ENCODE measurements at regions not wholly inside any gene's neighbourhood (a gene's known extent, or its start where the extent isn't known, plus 50 kb on each side); places are given as distances from the start of the nearest gene placed in this dataset.

GRCh38 chr16:8175411-8175810 is 414.9 kb downstream of the TMEM114 start:
- POLR2A ChIA-PET: no interaction called here
- Mint-ChIP-seq H3K9me3 (peaks cover 6% of the 10 kb centered on the region), H3K27me3 (no peaks in the 10 kb centered on the region), H3K4me3 (no peak overlapping the region), H3K36me3 (ENCODE audit: low read depth) (no peaks in the 10 kb centered on the region), H3K4me1 (no peaks in the 10 kb centered on the region), H3K27ac (no peak overlapping the region)
- no peak for DNase-seq
- CTCF ChIA-PET: interaction anchor here (1.6 kb wide), 1 partner anchor 29 kb away, joined by 3 read pairs; no protein-coding TSS in a partner anchor

GRCh38 chr16:8173111-8173644 is 417.1 kb downstream of the TMEM114 start:
- no peak overlapping the region for H3K27ac Mint-ChIP-seq
- CTCF ChIA-PET: interaction anchor here (0.7 kb wide), 1 partner anchor 22 kb away, joined by 3 read pairs; no protein-coding TSS in a partner anchor
- POLR2A ChIA-PET: no interaction called here

GRCh38 chr16:8172551-8172950 is 417.8 kb downstream of the TMEM114 start:
- peaks cover 11% of the 10 kb centered on the region for H3K9me3 Mint-ChIP-seq
- no peaks in the 10 kb centered on the region for H3K27me3 Mint-ChIP-seq
- no peak for DNase-seq
- ChIA-PET CTCF (interaction anchor here (0.7 kb wide), 1 partner anchor 22 kb away, joined by 3 read pairs; no protein-coding TSS in a partner anchor), POLR2A (no interaction called here)
- H3K4me1 Mint-ChIP-seq: no peaks in the 10 kb centered on the region
- H3K27ac Mint-ChIP-seq: no peak overlapping the region
- no peaks in the 10 kb centered on the region for H3K36me3 Mint-ChIP-seq (ENCODE audit: low read depth)
- H3K4me3 Mint-ChIP-seq: no peak overlapping the region

More at GRCh38 chr16:8173111-8173644, 417.1 kb downstream of the TMEM114 start:
- Mint-ChIP-seq H3K9me3 (peaks cover 11% of the 10 kb centered on the region), H3K4me3 (no peak overlapping the region), H3K27me3 (no peaks in the 10 kb centered on the region), H3K36me3 (ENCODE audit: low read depth) (no peaks in the 10 kb centered on the region), H3K4me1 (no peaks in the 10 kb centered on the region)
- peak; percentile 24 for DNase-seq

- Mint-ChIP-seq H3K4me3 (no peak overlapping the region), H3K9me3 (peaks cover 13% of the 10 kb centered on the region), H3K4me1 (no peaks in the 10 kb centered on the region), H3K36me3 (ENCODE audit: low read depth) (no peaks in the 10 kb centered on the region), H3K27ac (no peak overlapping the region), H3K27me3 (no peaks in the 10 kb centered on the region)
- POLR2A ChIA-PET: no interaction called here
- DNase-seq: no peak
- CTCF ChIA-PET: no interaction called here
Measured at GRCh38 chr16:8168016-8168415, 422.3 kb downstream of the TMEM114 start.

- H3K4me3 Mint-ChIP-seq: no peak overlapping the region
- no peaks in the 10 kb centered on the region for H3K36me3 Mint-ChIP-seq (ENCODE audit: low read depth)
- peaks cover 13% of the 10 kb centered on the region for H3K9me3 Mint-ChIP-seq
- H3K4me1 Mint-ChIP-seq: no peaks in the 10 kb centered on the region
- no peaks in the 10 kb centered on the region for H3K27me3 Mint-ChIP-seq
- H3K27ac Mint-ChIP-seq: no peak overlapping the region
- ChIA-PET POLR2A (no interaction called here), CTCF (no interaction called here)
- DNase-seq: no peak
Measured at GRCh38 chr16:8167436-8167835, 422.9 kb downstream of the TMEM114 start.

- no peaks in the 10 kb centered on the region for H3K36me3 Mint-ChIP-seq (ENCODE audit: low read depth)
- ChIA-PET CTCF (no interaction called here), POLR2A (no interaction called here)
- no peak for DNase-seq
- no peak overlapping the region for H3K4me3 Mint-ChIP-seq
- no peaks in the 10 kb centered on the region for H3K4me1 Mint-ChIP-seq
- H3K27me3 Mint-ChIP-seq: no peaks in the 10 kb centered on the region
- no peak overlapping the region for H3K27ac Mint-ChIP-seq
- peaks cover 33% of the 10 kb centered on the region for H3K9me3 Mint-ChIP-seq
Measured at GRCh38 chr16:8158051-8158450, 432.3 kb downstream of the TMEM114 start.

GRCh38 chr16:8155275-8155674 is 435.0 kb downstream of the TMEM114 start:
- Mint-ChIP-seq H3K36me3 (ENCODE audit: low read depth) (no peaks in the 10 kb centered on the region), H3K27me3 (no peaks in the 10 kb centered on the region)

GRCh38 chr16:8146256-8147012 is 443.9 kb downstream of the TMEM114 start:
- DNase-seq: no peak
- H3K9me3 Mint-ChIP-seq: peaks cover 27% of the 10 kb centered on the region
- H3K27me3 Mint-ChIP-seq: no peaks in the 10 kb centered on the region
- H3K27ac Mint-ChIP-seq: no peak overlapping the region
- no peaks in the 10 kb centered on the region for H3K36me3 Mint-ChIP-seq (ENCODE audit: low read depth)
- no peak overlapping the region for H3K4me3 Mint-ChIP-seq
- no peaks in the 10 kb centered on the region for H3K4me1 Mint-ChIP-seq
- POLR2A ChIA-PET: no interaction called here
- CTCF ChIA-PET: no interaction called here

More at GRCh38 chr16:8155275-8155674, 435.0 kb downstream of the TMEM114 start:
- ChIA-PET POLR2A (no interaction called here), CTCF (no interaction called here)
- no peak overlapping the region for H3K27ac Mint-ChIP-seq
- no peak for DNase-seq
- H3K9me3 Mint-ChIP-seq: peaks cover 33% of the 10 kb centered on the region
- no peak overlapping the region for H3K4me3 Mint-ChIP-seq
- no peaks in the 10 kb centered on the region for H3K4me1 Mint-ChIP-seq

- H3K27me3 Mint-ChIP-seq: no peaks in the 10 kb centered on the region
- no peaks in the 10 kb centered on the region for H3K36me3 Mint-ChIP-seq (ENCODE audit: low read depth)
- no peaks in the 10 kb centered on the region for H3K4me1 Mint-ChIP-seq
- ChIA-PET CTCF (no interaction called here), POLR2A (no interaction called here)
- no peak for DNase-seq
- no peak overlapping the region for H3K4me3 Mint-ChIP-seq
- H3K27ac Mint-ChIP-seq: no peak overlapping the region
- H3K9me3 Mint-ChIP-seq: peaks cover 23% of the 10 kb centered on the region
Measured at GRCh38 chr16:8138666-8139065, 451.6 kb downstream of the TMEM114 start.

GRCh38 chr16:8137606-8138005 is 452.7 kb downstream of the TMEM114 start:
- ChIA-PET CTCF (interaction anchor here (0.7 kb wide), 1 partner anchor 1241 kb away, joined by 5 read pairs; no protein-coding TSS in a partner anchor), POLR2A (no interaction called here)
- H3K36me3 Mint-ChIP-seq (ENCODE audit: low read depth): no peaks in the 10 kb centered on the region
- no peak for DNase-seq
- peaks cover 21% of the 10 kb centered on the region for H3K9me3 Mint-ChIP-seq
- H3K4me1 Mint-ChIP-seq: no peaks in the 10 kb centered on the region
- H3K4me3 Mint-ChIP-seq: no peak overlapping the region
- H3K27me3 Mint-ChIP-seq: no peaks in the 10 kb centered on the region
- H3K27ac Mint-ChIP-seq: no peak overlapping the region

- Mint-ChIP-seq H3K27me3 (no peaks in the 10 kb centered on the region), H3K4me1 (no peaks in the 10 kb centered on the region), H3K27ac (no peak overlapping the region), H3K9me3 (peaks cover 28% of the 10 kb centered on the region), H3K36me3 (ENCODE audit: low read depth) (no peaks in the 10 kb centered on the region), H3K4me3 (no peak overlapping the region)
- no peak for DNase-seq
- ChIA-PET POLR2A (no interaction called here), CTCF (no interaction called here)
Measured at GRCh38 chr16:8130197-8130596, 460.1 kb downstream of the TMEM114 start.

GRCh38 chr16:8127070-8127469 is 463.2 kb downstream of the TMEM114 start:
- no peak overlapping the region for H3K4me3 Mint-ChIP-seq
- H3K27me3 Mint-ChIP-seq: no peaks in the 10 kb centered on the region
- POLR2A ChIA-PET: no interaction called here
- no peaks in the 10 kb centered on the region for H3K4me1 Mint-ChIP-seq
- no peaks in the 10 kb centered on the region for H3K36me3 Mint-ChIP-seq (ENCODE audit: low read depth)
- DNase-seq: no peak
- H3K27ac Mint-ChIP-seq: no peak overlapping the region
- H3K9me3 Mint-ChIP-seq: peaks cover 26% of the 10 kb centered on the region
- CTCF ChIA-PET: no interaction called here

GRCh38 chr16:8126313-8126712 is 464.0 kb downstream of the TMEM114 start:
- Mint-ChIP-seq H3K4me3 (no peak overlapping the region), H3K36me3 (ENCODE audit: low read depth) (no peaks in the 10 kb centered on the region), H3K9me3 (peaks cover 29% of the 10 kb centered on the region), H3K4me1 (no peaks in the 10 kb centered on the region), H3K27me3 (no peaks in the 10 kb centered on the region), H3K27ac (no peak overlapping the region)
- ChIA-PET POLR2A (no interaction called here), CTCF (no interaction called here)
- no peak for DNase-seq

GRCh38 chr16:8120001-8120400 is 470.3 kb downstream of the TMEM114 start:
- Mint-ChIP-seq H3K36me3 (ENCODE audit: low read depth) (no peaks in the 10 kb centered on the region), H3K9me3 (peaks cover 31% of the 10 kb centered on the region), H3K27me3 (no peaks in the 10 kb centered on the region), H3K4me3 (no peak overlapping the region), H3K27ac (no peak overlapping the region), H3K4me1 (no peaks in the 10 kb centered on the region)
- ChIA-PET POLR2A (no interaction called here), CTCF (no interaction called here)
- no peak for DNase-seq

Measured in activated CD4-positive, alpha-beta memory T cell treated with anti-CD3 and anti-CD28 coated beads, Interleukin-2, amount 10 ng/mL, durations not matched to agents 7 days and 5 days (primary cell).